AG09309 (cell line): ENCODE measurements at regions not wholly inside any gene's neighbourhood (a gene's known extent, or its start where the extent isn't known, plus 50 kb on each side); places are given as distances from the start of the nearest gene placed in this dataset.
"Not testable (repeated sequence)": the region's sequence is repeated elsewhere in the genome, so short reads cannot be mapped to it uniquely, and the experiment has no call there.

Experiments
- DNase-seq: peaks from one replicate; pipeline ENCODE4 v3.0.0-alpha.2; 2010; ENCODE audit warnings: low read depth
- H3K4me3 ChIP-seq: 2 replicates; pipeline ENCODE4 v1.5.1; 2011; ENCODE audit warnings: mild to moderate bottlenecking, low read depth, low read length, moderate library complexity; ENCODE audit not compliant: control insufficient read depth
- CTCF ChIP-seq: IDR thresholded peaks from 2 replicates; pipeline ENCODE4 v1.5.1; 2011; ENCODE audit warnings: mild to moderate bottlenecking, low read depth, low read length, inconsistent platforms; ENCODE audit not compliant: insufficient read depth, control insufficient read depth; ENCODE audit errors: missing control alignments

DNA sequence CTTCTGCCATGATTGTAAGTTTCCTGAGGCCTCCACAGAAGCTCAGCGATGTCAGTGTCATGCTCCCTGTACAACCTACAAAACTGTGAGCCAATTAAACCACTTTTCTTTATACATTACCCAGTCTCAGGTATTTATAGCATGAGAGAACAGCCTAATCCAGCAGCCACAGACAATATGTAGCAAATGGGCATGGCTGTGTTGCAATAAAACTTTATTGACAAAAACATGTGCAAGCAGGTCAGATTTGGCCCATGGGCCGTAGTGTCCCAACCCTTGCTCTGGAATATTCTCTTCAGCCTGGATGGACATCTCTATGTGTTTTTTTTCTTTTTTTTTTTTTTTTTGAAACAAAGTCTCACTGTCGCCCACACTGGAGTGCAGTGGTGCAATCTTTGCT lies 60.9 kb upstream of the EEF2KMT start:
- TF ChIP-seq CTCF, result no peak
- no peak for DNase-seq
- H3K4me3 ChIP-seq, result no peak overlapping the region

DNA sequence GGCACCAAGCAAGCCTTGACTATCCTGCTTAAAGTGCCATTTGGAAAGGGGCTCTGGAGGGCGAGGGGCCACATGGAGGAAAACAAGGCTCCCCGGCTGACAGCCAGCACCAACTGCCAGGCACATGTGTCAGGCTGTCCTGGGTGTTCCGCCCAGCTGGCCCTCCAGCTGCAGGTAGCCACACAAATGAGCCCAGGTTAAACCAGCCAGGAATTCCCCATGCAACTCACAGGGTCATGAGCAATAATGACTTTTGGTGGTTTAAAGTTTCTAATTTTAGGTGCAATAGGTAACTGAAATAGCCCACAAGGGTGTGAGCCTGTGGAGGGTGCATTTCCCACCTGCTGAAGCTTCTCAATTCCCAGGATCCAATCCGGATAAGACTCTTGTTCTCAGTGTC lies 58.9 kb upstream of the EEF2KMT start:
- DNase-seq, result not testable (repeated sequence)

GRCh38 chr16:5154006-5154405 lies 56.4 kb upstream of the EEF2KMT start:
- not testable (repeated sequence) for DNase-seq

More for the DNA sequence above, 58.9 kb upstream of the EEF2KMT start:
- not testable (repeated sequence) for H3K4me3 ChIP-seq

GRCh38 chr16:5151409-5151808 lies 53.8 kb upstream of the EEF2KMT start:
- not testable (repeated sequence) for H3K4me3 ChIP-seq, DNase-seq

More at GRCh38 chr16:5154006-5154405, 56.4 kb upstream of the EEF2KMT start:
- H3K4me3 ChIP-seq, result not testable (repeated sequence)
